A549 (cell line): ENCODE measurements at regions not wholly inside any gene's neighbourhood (a gene's known extent, or its start where the extent isn't known, plus 50 kb on each side); places are given as distances from the start of the nearest gene placed in this dataset.

Source experiments
- ATAC-seq, 2 experiments: fragments of 200-7000 bp in 1 of 2; fragments of >200 bp in 1 of 2; cut with Nextera tagmentation in 1 of 2; cut with Tn5 transposase in 1 of 2; 3 replicates each; pipeline versions ENCODE4 v1.8.0 to v1.9.1; 2018 to 2020; ENCODE audit warnings: mild to moderate bottlenecking in 1 of 2, moderate library complexity in 1 of 2
- CTCF ChIA-PET: fragments of 300-600 bp; sonication (Branson Sonifier 250); formaldehyde crosslinking; extraction: SDS; loops from one replicate; lab custom pipeline; 2021; ENCODE audit warnings: antibody characterized with exemption, inconsistent platforms; lab: Yijun Ruan, JAX
- POLR2A ChIA-PET: fragments of 350-600 bp; formaldehyde crosslinking; extraction: SDS; loops from one replicate; lab custom pipeline; 2021; ENCODE audit warnings: antibody characterized with exemption, inconsistent platforms; lab: Yijun Ruan, JAX
- DNase-seq, 2 experiments: peaks; one replicate each; pipeline versions ENCODE4 v3.0.0 to v3.0.0-alpha.2; 2011 to 2016; ENCODE audit warnings: low read depth in 1 of 2, low spot score in 1 of 2
- FAIRE-seq: peaks from 2 replicates; lab custom pipeline; 2011; peaks lifted over from hg19 to GRCh38; lab: Jason Lieb, UNC
- H3K27ac ChIP-seq, 2 experiments: fragments of >200 bp; sonication (Bioruptor Twin); formaldehyde crosslinking; 3 replicates each; pipeline ENCODE4 v1.5.1; 2016 to 2017
- H3K4me1 ChIP-seq: fragments of >200 bp; sonication (Bioruptor Twin); formaldehyde crosslinking; 3 replicates; pipeline ENCODE4 v1.6.1; 2016
- H3K4me2 ChIP-seq: fragments of >200 bp; sonication (Bioruptor Twin); formaldehyde crosslinking; 3 replicates; pipeline ENCODE4 v1.6.1; 2016
- H3K4me3 ChIP-seq: fragments of >200 bp; sonication (Bioruptor Twin); formaldehyde crosslinking; 3 replicates; pipeline ENCODE4 v1.5.1; 2016
- H3K9me3 ChIP-seq: fragments of >200 bp; sonication (Bioruptor Twin); formaldehyde crosslinking; 3 replicates; pipeline ENCODE4 v1.6.1; 2016
- BHLHE40 ChIP-seq: IDR thresholded peaks from 2 replicates; pipeline ENCODE4 v1.6.1; 2012; ENCODE audit warnings: low read depth, low read length, inconsistent platforms
- ESRRA ChIP-seq: fragments of 150-350 bp; IDR thresholded peaks from 2 replicates; pipeline ENCODE4 v1.6.1; 2014; ENCODE audit warnings: mild to moderate bottlenecking, low read length, borderline replicate concordance
- FOSB ChIP-seq: fragments of 250-450 bp; sonication (Bioruptor Pico); IDR thresholded peaks from 2 replicates; pipeline ENCODE4 v1.5.0; 2020; ENCODE audit warnings: mild to moderate bottlenecking, moderate library complexity
- FOXS1 ChIP-seq: fragments of 250-450 bp; sonication (Bioruptor Pico); IDR thresholded peaks from 2 replicates; pipeline ENCODE4 v1.5.0; 2020; ENCODE audit warnings: mild to moderate bottlenecking, moderate library complexity
- HMGXB4 ChIP-seq: fragments of 250-450 bp; sonication (Bioruptor Pico); IDR thresholded peaks from 2 replicates; pipeline ENCODE4 v1.5.0; 2021; ENCODE audit warnings: mild to moderate bottlenecking, moderate library complexity, borderline replicate concordance
- HOXB13 ChIP-seq: fragments of 250-450 bp; sonication (Bioruptor Pico); IDR thresholded peaks from 2 replicates; pipeline ENCODE4 v1.5.0; 2020; ENCODE audit warnings: low read depth, mild to moderate bottlenecking, moderate library complexity
- JUN ChIP-seq, 2 experiments: fragments of >200 bp; sonication (Bioruptor Twin); formaldehyde crosslinking; IDR thresholded peaks; 2 replicates in 1 of 2; 3 replicates in 1 of 2; pipeline ENCODE4 v1.6.1; 2016 to 2017
- MAX ChIP-seq: IDR thresholded peaks from 2 replicates; pipeline ENCODE4 v1.6.1; 2012
- POLR2AphosphoS2 ChIP-seq: conservative IDR thresholded peaks from 2 replicates; pipeline ENCODE4 v1.6.1; 2012; ENCODE audit warnings: low read length, improper control_type of control experiment, inconsistent platforms
- RAD21 ChIP-seq, 2 experiments: fragments of >200 bp in 1 of 2; sonication (Bioruptor Twin) in 1 of 2; formaldehyde crosslinking in 1 of 2; IDR thresholded peaks in 1 of 2; conservative IDR thresholded peaks in 1 of 2; 2 replicates in 1 of 2; 3 replicates in 1 of 2; pipeline ENCODE4 v1.6.1; 2012 to 2018; ENCODE audit warnings: inconsistent platforms in 1 of 2
- RARB ChIP-seq: fragments of 250-450 bp; sonication (Bioruptor Pico); IDR thresholded peaks from 2 replicates; pipeline ENCODE4 v1.8.0; 2021; ENCODE audit warnings: mild to moderate bottlenecking, moderate library complexity
- REST ChIP-seq: fragments of 200-600 bp; sonication (generic); IDR thresholded peaks from 2 replicates; pipeline ENCODE4 v1.6.1; 2016; ENCODE audit warnings: antibody characterized with exemption, mild to moderate bottlenecking, moderate library complexity
- USF2 ChIP-seq: fragments of 450-650 bp; IDR thresholded peaks from 2 replicates; pipeline ENCODE4 v1.6.1; 2014; ENCODE audit warnings: antibody characterized with exemption
- WGBS: methylation state at CpG from one replicate; pipeline ENCODE4 v1.1.6; 2017; ENCODE audit errors: missing lambda C conversion rate; 5-methylcytosine and 5-hydroxymethylcytosine counted together
- TF ChIP-seq, protein P1 (sequence below): fragments of >200 bp; sonication (Bioruptor Twin); formaldehyde crosslinking; IDR thresholded peaks from 3 replicates; pipeline ENCODE4 v1.6.1; 2016
- TF ChIP-seq, protein P2 (sequence below): fragments of >200 bp; sonication (Bioruptor Twin); formaldehyde crosslinking; IDR thresholded peaks from 3 replicates; pipeline ENCODE4 v1.5.1; 2016

- WGBS = 98% methylated on average over 1 of the region's 1 CpG
- H3K4me3 ChIP-seq = no peak overlapping the region
- POLR2A ChIA-PET = no interaction called here
- no peak overlapping the region for H3K27ac ChIP-seq
- TF ChIP-seq REST (no peak), JUN (IDR thresholded peaks at IDR 0.05) (no peak)
- TF ChIP-seq, all 56 proteins: peak for 0
- DNase-seq = no peak
- H3K9me3 ChIP-seq = no peaks in the 10 kb centered on the region
- ATAC-seq = no peak
- CTCF ChIA-PET = no interaction called here
- no peak for FAIRE-seq
- no peak overlapping the region for H3K4me2 ChIP-seq
- no peaks in the 10 kb centered on the region for H3K4me1 ChIP-seq
These were observed 193.2 kb upstream of the KLF6 start for GRCh38 chr10:3978174-3978573.

DNA sequence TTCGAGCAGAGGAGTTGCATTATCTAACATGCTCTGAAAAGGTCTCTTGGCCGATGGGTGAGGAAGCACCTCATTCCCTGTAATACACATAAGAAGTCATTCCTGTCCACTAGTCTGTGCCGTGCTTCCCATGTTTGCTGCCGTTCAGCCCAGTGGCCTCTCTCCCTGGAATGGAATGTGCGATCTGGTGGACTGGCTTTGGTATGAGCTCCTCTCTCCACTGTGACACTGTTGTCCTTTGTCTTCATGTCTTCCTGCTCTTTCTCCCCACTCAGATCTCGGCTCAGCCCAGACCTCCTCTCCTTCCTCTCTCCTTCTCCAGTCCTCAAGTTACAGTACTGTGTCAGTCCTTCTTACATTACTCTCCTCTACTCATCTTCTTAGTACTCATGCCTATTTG is 192.8 kb upstream of the KLF6 start:
- DNase-seq (no peak), FAIRE-seq (no peak), ATAC-seq (no peak)
- no peak overlapping the region for H3K4me2 ChIP-seq
- TF ChIP-seq, protein P1, sequence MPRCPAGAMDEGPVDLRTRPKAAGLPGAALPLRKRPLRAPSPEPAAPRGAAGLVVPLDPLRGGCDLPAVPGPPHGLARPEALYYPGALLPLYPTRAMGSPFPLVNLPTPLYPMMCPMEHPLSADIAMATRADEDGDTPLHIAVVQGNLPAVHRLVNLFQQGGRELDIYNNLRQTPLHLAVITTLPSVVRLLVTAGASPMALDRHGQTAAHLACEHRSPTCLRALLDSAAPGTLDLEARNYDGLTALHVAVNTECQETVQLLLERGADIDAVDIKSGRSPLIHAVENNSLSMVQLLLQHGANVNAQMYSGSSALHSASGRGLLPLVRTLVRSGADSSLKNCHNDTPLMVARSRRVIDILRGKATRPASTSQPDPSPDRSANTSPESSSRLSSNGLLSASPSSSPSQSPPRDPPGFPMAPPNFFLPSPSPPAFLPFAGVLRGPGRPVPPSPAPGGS = no peak
- TF ChIP-seq FOXS1 (CRISPR knock-in tag) (no peak), HMGXB4 (CRISPR knock-in tag) (no peak), MAX (no peak)
- ChIA-PET POLR2A (no interaction called here), CTCF (interaction anchor here (1.0 kb wide), 1 partner anchor 23 kb away, joined by 3 read pairs; no protein-coding TSS in a partner anchor)
- H3K9me3 ChIP-seq = no peaks in the 10 kb centered on the region
- H3K27ac ChIP-seq = no peak overlapping the region
- 67% methylated on average over 6 of the region's 6 CpGs for WGBS
- no peak overlapping the region for H3K4me3 ChIP-seq
- H3K4me1 ChIP-seq = no peaks in the 10 kb centered on the region

GRCh38 chr10:3976718-3977117 is 191.7 kb upstream of the KLF6 start:
- FAIRE-seq (no peak), DNase-seq (no peak), ATAC-seq (no peak)
- H3K27ac ChIP-seq = no peak overlapping the region
- no peak overlapping the region for H3K4me3 ChIP-seq
- H3K4me1 ChIP-seq = no peaks in the 10 kb centered on the region
- no peaks in the 10 kb centered on the region for H3K9me3 ChIP-seq
- POLR2A ChIA-PET = interaction anchor here (0.6 kb wide), 1 partner anchor 191 kb away, joined by 3 read pairs; no protein-coding TSS in a partner anchor
- 81% methylated on average over 1 of the region's 1 CpG for WGBS
- CTCF ChIA-PET = interaction anchor here (1.0 kb wide), 1 partner anchor 24 kb away, joined by 3 read pairs; no protein-coding TSS in a partner anchor
- H3K4me2 ChIP-seq = no peak overlapping the region
- no peak for TF ChIP-seq POLR2AphosphoS2
- no peak for TF ChIP-seq REST
- TF ChIP-seq BHLHE40 = no peak
- TF ChIP-seq HOXB13 (CRISPR knock-in tag) = no peak
- no peak for TF ChIP-seq ESRRA
- no peak for TF ChIP-seq USF2
- TF ChIP-seq RAD21 (conservative IDR thresholded peaks at IDR 0.05 in 1 of 2, IDR thresholded peaks at IDR 0.05 in 1 of 2) = no peak
- no peak for TF ChIP-seq RARB (CRISPR knock-in tag)
- TF ChIP-seq FOSB (CRISPR knock-in tag) = no peak
- TF ChIP-seq, protein P2, sequence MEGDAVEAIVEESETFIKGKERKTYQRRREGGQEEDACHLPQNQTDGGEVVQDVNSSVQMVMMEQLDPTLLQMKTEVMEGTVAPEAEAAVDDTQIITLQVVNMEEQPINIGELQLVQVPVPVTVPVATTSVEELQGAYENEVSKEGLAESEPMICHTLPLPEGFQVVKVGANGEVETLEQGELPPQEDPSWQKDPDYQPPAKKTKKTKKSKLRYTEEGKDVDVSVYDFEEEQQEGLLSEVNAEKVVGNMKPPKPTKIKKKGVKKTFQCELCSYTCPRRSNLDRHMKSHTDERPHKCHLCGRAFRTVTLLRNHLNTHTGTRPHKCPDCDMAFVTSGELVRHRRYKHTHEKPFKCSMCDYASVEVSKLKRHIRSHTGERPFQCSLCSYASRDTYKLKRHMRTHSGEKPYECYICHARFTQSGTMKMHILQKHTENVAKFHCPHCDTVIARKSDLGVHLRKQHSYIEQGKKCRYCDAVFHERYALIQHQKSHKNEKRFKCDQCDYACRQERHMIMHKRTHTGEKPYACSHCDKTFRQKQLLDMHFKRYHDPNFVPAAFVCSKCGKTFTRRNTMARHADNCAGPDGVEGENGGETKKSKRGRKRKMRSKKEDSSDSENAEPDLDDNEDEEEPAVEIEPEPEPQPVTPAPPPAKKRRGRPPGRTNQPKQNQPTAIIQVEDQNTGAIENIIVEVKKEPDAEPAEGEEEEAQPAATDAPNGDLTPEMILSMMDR = no peak
- TF ChIP-seq HMGXB4 (CRISPR knock-in tag) = no peak
